GM23248 (cell line): ENCODE measurements at regions not wholly inside any gene's neighbourhood (a gene's known extent, or its start where the extent isn't known, plus 50 kb on each side); places are given as distances from the start of the nearest gene placed in this dataset.

ENCODE experiments used
- EZH2 ChIP-seq: fragments of 200-600 bp; sonication (generic); IDR thresholded peaks from 2 replicates; pipeline ENCODE4 v1.6.1; 2018; ENCODE audit warnings: antibody characterized with exemption, mild to moderate bottlenecking; ENCODE audit not compliant: insufficient read depth, poor library complexity, severe bottlenecking
- EZH2phosphoT487 ChIP-seq: fragments of 200-600 bp; sonication (generic); IDR thresholded peaks from 2 replicates; pipeline ENCODE4 v1.6.1; 2018; ENCODE audit warnings: antibody characterized with exemption, moderate library complexity, mild to moderate bottlenecking, low read depth; ENCODE audit not compliant: insufficient read depth

DNA sequence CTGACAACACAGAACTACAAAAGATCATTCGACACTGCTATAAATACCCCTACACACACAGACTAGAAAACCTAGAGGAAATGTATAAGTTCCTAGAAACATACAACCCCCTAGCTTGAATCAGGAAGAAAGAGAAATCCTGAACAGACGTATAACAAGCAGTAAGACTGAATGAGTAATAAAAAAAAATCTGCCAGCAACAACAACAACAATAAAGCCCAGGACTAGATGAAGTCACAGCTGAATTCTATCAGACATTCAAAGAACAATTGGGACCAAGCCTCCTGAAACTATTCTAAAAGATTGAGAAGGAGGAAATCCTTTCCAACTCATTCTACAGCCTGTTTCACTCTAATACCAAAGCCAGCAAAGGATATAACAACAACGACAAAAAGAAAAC, 68.2 kb upstream of the SLIT3 start:
- TF ChIP-seq EZH2phosphoT487 (no peak), EZH2 (no peak)
